GM13976 (cell line): ENCODE measurements at regions not wholly inside any gene's neighbourhood (a gene's known extent, or its start where the extent isn't known, plus 50 kb on each side); places are given as distances from the start of the nearest gene placed in this dataset.

Source experiments
- DNase-seq: peaks from one replicate; pipeline ENCODE4 v3.0.0; 2012; ENCODE audit warnings: low spot score
- in situ Hi-C: fragments of 300-500 bp; cut with MboI; formaldehyde crosslinking; loops from one replicate; pipeline ENCODE4 v1.12.0; 2022; ENCODE audit warnings: low sequenced_read_pairs, mixed read lengths, inconsistent platforms; ENCODE audit not compliant: unreplicated experiment
- TF ChIP-seq, protein P1 (sequence below): IDR thresholded peaks from 2 replicates; pipeline ENCODE4 v1.5.1; 2012; ENCODE audit warnings: borderline replicate concordance, mild to moderate bottlenecking; ENCODE audit not compliant: insufficient read depth; ENCODE audit errors: extremely low read depth, missing control alignments, control extremely low read depth

DNA sequence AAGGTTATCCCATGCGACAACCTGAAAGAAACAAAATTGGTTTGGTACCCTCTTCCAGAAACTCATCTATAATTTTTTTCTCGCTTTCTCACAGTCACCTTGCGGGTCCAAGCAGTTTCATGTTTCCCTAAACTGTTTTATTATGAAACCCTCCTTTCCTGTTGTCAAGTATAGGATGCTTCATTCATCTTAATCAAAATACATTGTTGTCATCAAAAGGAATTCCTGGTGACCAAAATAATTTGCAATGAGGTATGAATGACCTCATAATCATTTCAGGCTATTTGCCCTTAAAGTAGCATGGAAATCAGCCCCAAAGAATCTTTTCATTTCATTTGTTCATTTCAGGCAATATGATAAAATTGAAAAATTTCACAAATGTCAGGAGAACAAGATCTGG is 503.0 kb downstream of the SPATA31D1 start:
- in situ Hi-C loops: no loop called here
- TF ChIP-seq, protein P1, sequence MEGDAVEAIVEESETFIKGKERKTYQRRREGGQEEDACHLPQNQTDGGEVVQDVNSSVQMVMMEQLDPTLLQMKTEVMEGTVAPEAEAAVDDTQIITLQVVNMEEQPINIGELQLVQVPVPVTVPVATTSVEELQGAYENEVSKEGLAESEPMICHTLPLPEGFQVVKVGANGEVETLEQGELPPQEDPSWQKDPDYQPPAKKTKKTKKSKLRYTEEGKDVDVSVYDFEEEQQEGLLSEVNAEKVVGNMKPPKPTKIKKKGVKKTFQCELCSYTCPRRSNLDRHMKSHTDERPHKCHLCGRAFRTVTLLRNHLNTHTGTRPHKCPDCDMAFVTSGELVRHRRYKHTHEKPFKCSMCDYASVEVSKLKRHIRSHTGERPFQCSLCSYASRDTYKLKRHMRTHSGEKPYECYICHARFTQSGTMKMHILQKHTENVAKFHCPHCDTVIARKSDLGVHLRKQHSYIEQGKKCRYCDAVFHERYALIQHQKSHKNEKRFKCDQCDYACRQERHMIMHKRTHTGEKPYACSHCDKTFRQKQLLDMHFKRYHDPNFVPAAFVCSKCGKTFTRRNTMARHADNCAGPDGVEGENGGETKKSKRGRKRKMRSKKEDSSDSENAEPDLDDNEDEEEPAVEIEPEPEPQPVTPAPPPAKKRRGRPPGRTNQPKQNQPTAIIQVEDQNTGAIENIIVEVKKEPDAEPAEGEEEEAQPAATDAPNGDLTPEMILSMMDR: no peak
- DNase-seq: no peak

GRCh38 chr9:82492274-82492673 is 503.7 kb downstream of the SPATA31D1 start:
- TF ChIP-seq, protein P1: no peak
- DNase-seq: no peak
- in situ Hi-C loops: no loop called here

- TF ChIP-seq, protein P1: no peak
- in situ Hi-C loops: no loop called here
- no peak for DNase-seq
These were observed 507.6 kb downstream of the SPATA31D1 start for GRCh38 chr9:82495884-82496777.

- no peak for DNase-seq
- in situ Hi-C loops: no loop called here
- TF ChIP-seq, protein P1: no peak
These were observed 510.2 kb downstream of the SPATA31D1 start for GRCh38 chr9:82498541-82499317.

DNA sequence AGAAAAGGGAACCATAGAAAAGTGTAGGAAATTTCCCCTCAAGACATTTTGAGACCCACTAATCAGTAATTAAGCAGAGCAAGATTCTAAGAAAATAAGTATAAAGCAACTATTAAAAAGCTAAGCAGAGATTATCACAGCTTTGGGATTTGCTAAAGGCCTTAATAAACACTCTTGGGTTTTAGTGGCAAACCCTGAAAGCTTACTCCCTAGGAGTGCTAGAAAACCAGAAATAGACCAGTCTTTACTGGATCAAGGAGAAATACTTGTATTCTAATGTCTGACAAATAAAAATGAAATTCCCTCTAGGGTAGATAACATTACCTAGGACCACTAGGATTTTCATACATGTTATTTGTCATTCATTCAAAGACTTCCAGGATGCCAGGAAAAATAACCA is 510.8 kb downstream of the SPATA31D1 start:
- TF ChIP-seq, protein P1: no peak
- in situ Hi-C loops: no loop called here

DNA sequence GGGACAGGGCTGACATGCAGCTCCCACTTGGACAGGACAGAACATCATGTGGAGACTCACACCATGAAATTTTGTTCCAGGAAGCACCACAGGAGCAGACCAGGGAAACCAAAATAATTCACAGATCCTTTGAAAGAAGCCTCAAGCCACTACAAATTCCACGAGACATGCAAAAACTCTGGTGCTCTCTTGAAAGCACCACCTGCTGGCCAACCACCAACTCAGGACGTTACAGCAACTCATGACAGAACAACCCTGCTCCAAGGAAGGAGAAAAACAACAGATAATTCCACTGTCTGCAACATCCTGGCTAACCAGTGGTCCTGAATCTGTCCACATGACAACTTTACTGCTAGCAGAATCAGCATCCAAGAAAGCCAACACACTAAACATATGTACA is 516.0 kb downstream of the SPATA31D1 start:
- DNase-seq: no peak
- TF ChIP-seq, protein P1: no peak
- in situ Hi-C loops: no loop called here

More for the DNA sequence above, 510.8 kb downstream of the SPATA31D1 start:
- no peak for DNase-seq
